ENCODE measurements at regions not wholly inside any gene's neighbourhood (a gene's known extent, or its start where the extent isn't known, plus 50 kb on each side); places are given as distances from the start of the nearest gene placed in this dataset.

DNA sequence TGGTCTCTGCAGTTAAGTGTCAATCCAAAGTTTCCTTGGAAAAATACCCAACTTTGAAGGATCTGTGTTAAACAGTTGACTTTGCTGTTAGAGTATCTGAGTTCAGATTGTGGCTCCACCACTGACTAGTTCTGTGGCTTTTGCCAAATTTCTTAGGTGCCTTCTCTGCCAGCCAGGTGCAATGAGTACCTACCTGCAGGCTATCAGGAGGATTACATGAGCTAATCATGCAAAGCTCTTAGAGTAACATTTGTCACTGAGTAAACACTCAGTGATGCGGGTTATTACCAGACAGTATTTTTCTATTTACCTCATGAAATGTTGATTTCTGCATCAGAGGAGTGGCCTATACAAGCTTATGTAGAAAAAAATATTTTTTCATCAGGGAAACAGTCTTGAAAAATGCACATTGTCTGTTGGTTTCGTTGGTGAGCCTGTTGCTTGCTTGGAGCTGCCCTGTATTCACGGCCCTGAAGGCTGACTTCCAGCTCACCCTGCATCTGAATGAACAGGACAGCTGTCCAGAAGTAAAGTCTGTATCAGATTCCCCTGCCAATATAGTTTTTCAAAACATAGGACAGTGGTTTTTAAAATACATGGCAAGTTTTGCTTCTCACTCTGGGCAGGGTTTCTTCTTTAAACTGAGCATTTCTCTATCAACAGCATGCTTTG, 235.1 kb downstream of the CDCA7 start:
- DNase-seq (ENCODE audit: low spot score) = no peak

DNA sequence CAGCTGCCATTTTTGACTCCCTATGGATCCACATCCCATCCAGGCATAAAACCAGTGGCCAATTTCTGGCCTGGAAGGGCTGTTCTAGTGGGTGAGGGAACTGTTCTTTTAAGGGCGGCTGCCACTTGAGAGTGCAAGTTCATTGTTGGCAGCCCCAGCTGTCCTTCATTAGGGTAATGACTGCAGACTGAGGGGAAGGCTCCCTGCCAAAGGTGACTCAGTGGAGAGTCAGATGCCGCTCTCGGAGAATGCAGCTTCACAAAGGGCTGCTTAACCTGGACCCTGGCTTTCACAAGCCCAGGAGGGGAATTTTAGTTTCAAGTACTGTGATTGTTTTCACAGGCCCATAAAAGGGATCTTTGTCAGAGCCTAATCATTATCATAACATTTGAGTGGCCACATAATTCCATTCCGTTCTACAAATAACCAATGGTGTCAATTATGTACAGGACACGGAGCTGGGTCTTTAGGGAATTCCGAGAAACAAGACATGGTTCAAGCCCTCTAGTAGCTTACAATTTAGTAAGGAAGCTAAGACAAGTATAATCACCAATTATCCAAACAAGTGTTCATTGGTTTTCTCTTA, 235.7 kb downstream of the CDCA7 start:
- DNase-seq (ENCODE audit: low spot score) = no peak

DNA sequence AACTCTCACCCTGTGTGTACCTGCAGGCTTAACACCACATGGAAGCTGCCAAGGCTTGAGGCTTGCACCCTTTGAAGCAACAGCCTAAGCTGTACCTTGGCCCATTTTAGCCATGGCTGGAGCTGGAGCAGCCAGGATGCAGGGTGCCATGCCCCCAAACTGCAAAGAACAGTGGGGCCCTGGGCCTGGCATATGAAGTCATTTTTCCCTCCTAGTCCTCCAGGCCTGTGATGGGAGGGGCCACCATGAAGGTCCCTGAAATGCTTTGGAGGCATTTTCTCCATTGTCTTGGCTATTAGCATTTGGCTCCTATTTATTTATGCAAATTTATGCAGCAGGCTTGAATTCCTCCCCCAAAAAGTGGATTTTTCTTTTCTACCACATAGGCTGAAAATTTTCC, 238.4 kb downstream of the CDCA7 start:
- no peak for DNase-seq (ENCODE audit: low spot score)

DNA sequence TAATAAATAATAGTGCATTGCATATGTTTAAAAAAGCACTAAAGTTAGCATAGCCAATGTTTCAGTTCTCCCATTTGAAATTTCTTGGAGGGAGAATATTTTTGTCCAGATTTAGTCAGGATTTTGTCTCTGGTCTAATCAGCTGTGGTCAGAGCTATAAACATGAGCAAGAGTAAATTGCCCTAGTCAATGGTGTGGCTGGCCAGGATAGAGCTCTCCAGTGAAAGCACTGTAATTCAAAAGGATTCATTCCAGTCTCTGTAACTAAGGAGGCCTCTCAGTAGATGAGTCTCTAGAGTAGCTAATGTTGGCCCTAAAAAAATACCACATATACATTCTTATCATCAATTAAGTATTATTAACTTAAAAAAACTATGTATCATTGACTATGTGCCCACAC, 241.6 kb downstream of the CDCA7 start:
- no peak for DNase-seq (ENCODE audit: low spot score)

DNA sequence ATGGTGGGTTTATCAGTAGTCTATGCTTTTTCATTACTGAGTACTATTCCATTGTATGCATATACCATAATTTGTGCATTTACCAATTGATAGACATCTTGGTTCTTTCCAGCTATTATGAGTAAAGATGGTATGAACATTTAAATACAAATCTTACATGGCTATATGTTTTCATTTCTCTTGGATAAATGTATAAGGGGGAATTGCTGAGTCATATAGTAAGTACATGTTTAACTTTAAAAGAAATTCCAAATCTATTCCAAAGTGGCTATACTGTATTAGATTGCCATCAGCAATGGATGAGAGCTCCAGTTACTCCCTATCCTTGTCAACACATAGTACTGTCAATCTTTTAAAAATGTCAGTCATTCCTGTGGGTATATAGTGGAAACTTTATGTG, 243.9 kb downstream of the CDCA7 start:
- no peak for DNase-seq (ENCODE audit: low spot score)

DNA sequence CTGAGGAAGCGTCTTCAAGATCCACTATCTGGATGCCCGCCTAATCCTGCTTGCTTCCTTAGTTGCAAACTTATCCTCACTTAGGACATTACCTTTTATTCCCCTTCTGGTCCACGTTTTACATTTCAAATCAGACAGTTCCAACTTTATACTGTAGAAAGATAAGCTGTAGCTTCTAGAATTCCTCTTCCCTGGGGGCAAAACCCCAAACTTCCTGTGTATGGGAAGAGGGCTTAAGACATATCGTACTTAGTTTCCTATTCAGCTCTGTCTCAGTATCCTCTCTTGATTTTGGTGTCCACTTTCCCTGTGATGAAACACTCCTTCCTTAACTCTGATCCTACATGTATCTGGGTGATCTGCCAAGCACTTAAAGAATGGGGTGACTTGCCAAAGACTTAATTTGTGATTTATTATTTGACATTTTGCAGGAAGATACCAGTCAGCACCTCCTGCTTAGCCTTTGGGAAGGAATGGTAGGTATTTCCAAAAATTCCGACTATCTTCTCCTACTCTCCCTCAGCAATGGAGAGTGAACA, 245.2 kb downstream of the CDCA7 start:
- no peak for DNase-seq (ENCODE audit: low spot score)

DNA sequence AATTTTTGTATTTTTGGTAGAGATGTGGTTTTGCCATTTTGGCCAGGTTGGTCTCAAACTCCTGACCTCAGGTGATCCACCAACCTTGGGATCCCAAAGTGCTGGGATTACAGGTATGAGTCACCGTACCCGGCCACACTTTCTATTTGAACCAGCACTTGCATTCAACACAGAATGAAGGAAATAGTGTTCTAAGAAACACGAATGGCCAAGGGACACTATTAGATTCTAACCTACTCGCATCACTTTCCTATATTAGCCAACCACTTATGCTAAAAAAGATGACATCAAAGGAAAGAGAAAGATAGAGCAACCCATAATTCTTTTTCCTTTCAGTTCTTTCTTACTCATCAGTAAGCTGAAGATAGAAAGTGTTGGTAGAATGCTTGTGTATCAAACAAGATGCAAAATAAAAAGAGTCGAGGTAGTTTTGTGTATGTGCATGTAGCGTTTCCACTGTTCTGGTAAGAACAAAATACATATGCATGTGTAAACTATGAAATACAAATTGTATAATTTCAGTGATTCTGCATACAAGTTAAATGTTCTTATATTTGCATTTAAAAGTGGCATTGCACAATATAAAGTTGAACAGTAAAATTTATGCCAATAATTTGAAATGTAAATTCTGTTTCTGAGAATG, 247.6 kb downstream of the CDCA7 start:
- DNase-seq (ENCODE audit: low spot score) = peak; percentile 5

DNA sequence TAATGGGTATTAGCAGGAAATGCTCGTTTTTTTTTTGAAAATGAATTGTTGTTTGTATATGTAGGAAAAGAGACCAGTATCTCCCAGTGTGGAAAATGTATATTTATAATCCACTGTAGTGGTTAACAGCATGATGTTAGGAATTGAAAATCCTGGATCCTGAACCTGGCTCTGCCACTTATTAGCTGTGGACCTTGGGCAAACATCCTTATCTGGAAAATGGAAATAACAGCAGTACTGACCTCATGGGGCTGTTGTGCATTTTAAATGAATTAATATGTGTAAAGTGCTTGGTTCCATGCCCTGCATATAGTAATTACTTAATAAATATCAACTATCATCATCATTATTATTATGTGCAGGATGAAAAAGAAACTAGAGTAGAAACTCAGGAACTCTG, 251.3 kb downstream of the CDCA7 start:
- DNase-seq (ENCODE audit: low spot score) = no peak

DNA sequence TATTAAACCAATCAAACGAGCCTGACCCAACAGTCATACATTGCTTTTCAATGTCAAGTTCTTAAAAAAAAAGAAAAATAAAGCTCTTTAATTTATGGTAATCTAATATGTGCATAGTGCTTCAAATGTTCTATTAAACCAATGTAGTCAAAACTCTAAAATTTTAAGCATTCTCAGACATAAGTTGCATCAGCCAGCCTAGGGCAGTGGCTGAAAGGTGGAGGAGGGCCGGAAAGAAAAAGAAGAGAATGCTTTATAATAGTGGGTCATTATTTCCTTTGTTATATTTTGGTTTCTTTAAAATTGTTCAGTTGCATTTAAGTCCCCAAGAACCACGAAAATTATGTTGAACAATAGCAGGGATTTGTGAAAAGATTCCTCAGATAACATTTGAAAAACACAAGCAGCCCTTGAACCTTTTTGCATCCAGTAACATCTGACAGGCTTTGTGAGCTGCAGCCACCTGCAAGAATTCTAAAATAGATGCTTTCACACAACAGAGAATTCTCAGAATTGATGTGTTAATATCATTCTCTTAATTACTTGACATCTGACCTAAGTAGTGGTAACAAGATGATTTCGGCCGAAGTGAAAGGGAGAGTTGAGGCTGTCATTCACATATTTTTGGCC, 252.1 kb downstream of the CDCA7 start:
- no peak for DNase-seq (ENCODE audit: low spot score)

DNA sequence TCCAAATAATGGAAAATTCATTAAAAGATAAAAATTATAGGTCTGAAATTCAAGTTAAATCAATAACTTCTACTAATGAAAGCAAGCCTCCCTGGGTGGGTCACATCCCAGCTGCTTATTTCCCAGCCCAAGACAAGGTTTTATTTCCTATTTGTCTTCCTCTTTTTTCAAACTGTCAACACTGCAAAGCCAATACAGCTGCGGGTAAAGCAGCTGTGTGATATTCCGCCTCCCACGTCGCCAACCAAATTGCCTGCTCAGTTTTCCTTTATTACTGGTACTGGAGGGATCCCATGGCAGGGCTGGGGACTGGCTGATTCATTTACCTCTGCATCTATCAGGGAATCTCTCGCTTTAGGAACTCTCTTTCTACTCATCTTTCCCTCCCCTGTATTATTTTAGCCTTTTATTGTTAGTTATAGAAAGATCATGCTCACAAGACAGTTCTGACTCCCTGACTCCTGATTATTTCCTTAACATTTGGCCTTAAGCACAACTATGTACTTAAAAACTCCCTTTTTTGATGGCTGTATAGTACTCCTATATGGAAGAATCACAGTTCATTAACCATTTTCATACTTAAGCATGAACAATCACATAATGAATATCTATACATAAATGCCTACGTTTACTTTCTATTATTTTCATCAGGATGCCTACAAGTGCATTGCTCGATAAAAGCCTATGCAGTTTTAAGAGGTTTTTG, 253.1 kb downstream of the CDCA7 start:
- DNase-seq (ENCODE audit: low spot score) = no peak

DNA sequence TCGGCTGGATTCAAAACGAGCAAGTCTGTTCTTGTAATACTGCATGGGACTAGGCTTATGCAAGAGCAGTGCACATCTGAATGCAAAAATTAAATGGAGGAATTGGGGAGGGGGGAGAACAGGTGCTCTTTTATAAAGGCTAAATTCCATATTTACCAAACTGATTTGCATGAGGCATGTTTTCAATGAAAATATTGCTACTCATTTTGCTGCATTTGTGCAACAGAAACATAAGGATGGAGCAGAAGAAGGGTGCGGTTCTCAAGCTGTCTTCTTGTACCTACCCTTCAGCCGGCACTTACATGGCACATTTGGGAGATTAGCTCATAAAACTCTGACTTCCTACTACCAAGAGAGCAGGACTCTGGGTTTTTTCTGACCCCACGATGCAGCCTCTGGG, 256.4 kb downstream of the CDCA7 start:
- DNase-seq (ENCODE audit: low spot score) = no peak

DNA sequence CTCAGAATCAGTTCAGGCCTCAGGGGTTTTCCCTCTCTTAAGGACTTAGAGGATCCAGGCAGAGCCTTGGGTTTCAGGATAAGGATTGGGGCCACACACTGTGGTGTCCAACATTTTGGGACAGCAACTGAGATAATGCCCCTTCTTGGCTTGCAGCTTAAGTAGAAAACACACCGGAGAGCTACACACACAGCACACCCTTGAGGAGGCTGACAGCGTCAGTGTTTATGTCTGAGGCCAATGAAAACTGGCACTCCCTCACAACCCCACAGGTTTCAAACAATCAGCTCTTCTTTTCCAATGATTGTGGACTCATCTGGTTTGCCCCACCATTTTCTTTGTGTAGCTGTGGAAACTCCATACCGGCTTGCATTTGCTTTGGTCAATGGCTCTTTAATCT, 257.7 kb downstream of the CDCA7 start:
- no peak for DNase-seq (ENCODE audit: low spot score)

DNA sequence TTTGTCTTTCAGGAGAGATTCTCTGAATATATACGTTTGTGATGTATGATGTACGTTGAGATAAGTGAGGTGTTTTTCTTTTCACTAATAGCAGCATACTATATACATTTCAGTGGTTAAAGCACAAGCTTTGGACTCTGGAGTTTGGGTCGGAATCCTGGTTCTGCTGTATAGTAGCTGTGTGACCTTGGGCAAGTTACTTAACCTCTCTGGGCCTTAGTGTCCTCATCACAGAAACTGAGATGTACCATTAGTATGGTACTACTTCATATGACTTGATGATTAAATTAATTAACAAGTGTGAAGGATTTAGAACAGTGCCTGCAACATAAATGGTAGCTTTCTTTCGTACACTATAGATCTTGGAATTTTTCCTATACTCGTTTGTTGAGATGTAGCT, 258.7 kb downstream of the CDCA7 start:
- no peak for DNase-seq (ENCODE audit: low spot score)

DNA sequence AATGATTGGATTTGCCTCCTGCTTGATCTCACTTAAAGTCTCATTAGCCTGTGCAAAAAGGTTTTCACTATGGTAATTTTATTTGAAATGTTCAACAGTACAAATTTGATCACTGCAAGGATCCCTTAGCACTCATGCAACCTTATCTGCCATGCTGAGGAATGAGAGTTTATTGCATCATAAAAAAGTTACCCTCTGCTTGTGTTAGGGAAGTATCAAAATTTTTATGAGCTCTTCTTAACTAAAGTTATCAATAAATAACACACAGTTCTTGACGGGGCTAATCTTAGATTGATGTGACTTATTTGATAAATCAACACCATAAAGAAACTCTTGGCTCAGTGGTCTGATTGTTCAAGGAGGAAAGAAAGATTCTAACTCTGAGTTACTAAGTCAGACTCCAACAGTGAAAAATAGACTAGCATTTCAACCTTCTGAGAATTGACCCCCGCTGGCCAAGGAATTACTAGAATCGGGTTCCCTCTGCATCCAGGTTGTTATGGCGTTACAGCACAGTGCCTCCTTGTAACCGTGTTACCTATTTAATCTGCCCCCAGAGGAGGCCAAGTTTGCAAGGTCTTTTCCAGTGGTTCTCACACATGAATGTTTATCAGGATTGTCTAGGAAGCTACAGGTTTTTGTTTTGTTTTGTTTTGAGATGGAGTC, 259.7 kb downstream of the CDCA7 start:
- no peak for DNase-seq (ENCODE audit: low spot score)

DNA sequence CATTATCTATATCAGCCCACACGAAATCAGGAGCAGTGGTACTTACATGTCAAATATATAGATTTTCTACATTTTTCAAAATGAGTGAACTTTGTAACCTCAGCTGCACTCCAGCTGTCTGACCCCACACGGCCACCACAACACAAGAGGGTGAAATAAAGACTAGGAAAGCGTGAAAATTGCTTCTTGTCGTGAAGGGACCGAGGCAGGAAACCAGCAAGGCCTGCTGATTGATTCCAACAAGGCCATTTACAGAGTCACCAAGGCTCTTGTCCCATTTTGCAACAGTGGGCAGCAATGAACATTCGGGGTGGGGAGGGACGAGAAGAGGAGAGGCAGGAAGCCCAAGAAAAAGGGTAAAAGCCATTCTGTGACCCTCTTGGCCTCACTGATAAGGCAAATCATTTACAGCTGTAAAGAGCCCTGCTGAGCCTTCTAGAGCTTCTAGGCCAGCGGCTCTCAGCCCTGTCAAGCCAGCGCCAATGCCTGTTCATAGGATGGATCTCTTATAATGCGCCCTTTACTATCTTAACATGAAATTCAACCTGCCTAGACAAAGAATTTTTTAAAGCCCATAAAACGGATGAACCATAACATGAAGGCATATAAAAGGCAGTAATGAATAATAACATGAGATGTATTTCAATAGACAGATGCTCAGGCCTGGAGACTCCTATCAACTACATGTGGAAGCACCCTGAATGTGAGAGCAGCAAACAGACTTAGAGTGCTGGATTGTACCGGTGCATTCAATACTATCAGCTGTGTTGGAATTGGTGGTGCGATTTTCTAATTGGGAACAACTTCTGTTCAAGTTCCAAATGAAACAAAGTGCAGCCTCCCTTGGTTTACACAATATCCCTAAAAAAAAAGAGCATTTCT, 269.0 kb downstream of the CDCA7 start:
- no peak for DNase-seq (ENCODE audit: low spot score)

DNA sequence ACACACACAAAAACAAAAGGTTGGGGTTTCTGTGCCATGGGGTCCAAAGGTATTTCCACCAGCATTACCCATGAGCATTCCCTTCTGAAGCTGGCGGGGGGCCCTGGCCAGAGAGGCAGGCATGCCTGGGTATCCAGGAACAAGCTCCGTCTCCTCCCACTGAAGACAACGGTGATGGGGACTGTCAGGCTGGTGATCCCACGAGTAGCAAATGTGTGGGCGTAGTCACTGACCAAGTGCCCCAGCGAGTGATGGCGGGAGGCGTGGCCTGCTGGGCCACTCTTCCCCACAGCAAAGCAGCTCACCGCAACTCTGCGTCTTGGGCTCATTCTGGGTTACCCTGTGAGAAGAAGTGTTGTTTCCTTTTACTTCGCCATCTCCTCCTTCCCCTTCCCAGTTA, 270.6 kb downstream of the CDCA7 start:
- no peak for DNase-seq (ENCODE audit: low spot score)

DNA sequence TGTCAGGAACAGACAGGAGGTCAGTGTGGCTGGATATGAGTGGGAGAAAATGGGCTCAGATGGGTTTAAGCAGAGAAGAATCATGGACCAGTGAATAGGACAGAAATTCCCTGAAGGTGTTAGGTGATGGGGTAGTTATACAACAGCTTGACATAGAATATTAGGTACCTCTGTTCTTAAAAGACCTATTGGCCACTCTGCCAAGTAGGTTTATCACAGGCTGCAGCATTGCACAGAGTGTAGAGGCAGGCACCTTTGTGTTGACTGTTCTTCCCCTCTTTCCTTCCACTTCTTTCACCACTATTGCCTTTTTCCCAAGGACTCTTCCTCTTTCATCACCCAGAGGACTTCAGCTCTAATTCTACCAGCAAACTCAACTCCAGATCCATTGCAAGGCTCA, 274.4 kb downstream of the CDCA7 start:
- DNase-seq (ENCODE audit: low spot score) = no peak

DNA sequence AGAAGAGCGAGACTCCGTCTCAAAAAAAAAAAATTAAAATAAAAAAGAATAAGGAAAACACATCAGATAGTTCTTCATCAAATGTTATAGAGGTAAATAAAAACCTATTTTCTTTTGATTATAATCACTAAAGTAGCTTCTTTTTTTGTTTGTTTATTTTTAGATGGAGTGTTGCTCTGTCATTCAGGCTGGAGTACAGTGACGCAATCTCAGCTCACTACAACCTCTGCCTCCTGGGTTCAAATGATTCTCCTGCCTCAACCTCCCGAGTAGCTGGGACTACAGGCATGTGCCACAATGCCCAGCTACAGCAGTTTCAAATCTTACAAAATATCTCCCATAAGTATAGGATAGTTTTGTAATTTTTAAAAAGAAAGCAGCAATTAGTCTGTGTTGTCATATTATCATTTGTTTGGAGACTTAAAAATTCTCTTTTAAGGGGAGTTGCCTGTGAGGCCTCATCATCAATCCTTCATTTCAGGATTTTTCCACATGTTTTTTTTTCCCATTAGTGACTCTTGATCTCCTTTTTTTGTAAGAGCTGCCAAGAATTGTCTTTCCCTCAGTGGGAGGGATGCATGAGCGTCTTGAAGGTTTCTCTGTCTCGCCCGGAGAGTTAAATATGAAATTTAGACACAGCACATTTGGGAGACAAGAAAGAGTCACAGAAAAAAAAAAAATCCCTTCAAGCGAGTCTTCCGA, 275.9 kb downstream of the CDCA7 start:
- DNase-seq (ENCODE audit: low spot score) = no peak

DNA sequence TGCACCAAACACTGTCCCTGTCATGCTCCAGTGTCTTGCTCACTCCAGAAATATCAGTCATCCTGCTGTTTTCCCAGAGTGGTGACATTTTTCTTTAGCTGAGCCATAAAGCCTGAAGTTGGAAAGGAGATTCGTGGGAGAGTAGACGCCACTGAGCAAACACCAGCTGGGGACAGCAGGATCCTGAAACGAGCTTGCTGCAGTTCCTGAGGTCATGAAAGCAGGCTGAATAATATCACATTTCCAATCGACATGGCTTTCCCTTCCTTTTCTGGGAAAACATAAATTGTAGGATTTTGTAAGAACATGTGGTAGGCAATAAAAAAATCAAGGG, 276.4 kb downstream of the CDCA7 start:
- no peak for DNase-seq (ENCODE audit: low spot score)

DNA sequence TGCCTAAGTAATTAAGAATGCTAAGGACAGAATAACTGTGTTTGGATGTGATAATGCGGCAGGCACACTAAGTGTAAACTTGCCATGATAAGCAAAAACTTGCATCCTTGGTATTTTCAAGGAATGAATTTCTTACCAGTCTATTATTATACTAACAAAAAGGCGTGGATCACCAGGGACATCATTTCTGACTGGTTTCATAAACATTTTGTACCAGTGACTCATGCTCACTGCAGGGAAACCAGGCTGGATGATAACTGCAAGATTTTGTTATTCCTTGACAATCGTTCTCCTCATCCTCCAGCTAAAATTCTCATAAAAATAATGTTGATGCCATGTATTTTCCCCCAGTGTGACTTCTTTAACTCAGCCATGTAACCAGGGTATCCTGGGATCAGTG, 289.5 kb downstream of the CDCA7 start:
- no peak for DNase-seq (ENCODE audit: low spot score)
